ENCODE measurements at regions not wholly inside any gene's neighbourhood (a gene's known extent, or its start where the extent isn't known, plus 50 kb on each side); places are given as distances from the start of the nearest gene placed in this dataset.

- Histone ChIP-seq H3K36me3 (replicated peaks; ENCODE audit: insufficient read depth, low read length) (no peaks in the 10 kb centered on the region), H3K9me2 (replicated peaks; ENCODE audit: insufficient read depth, low read length) (no peaks in the 10 kb centered on the region), H3K79me2 (ENCODE audit: low read length) (no peaks in the 10 kb centered on the region), H3K27me3 (replicated peaks; ENCODE audit: insufficient read depth, low read length) (no peaks in the 10 kb centered on the region), H4K20me1 (ENCODE audit: insufficient read depth, low read length) (no peaks in the 10 kb centered on the region), H3K4me2 (ENCODE audit: low read depth, low read length) (no peak overlapping the region), H3K9ac (ENCODE audit: low read length) (no peak overlapping the region), H3K4me3 (ENCODE audit: low read length) (no peak overlapping the region), H2AFZ (ENCODE audit: low read length) (no peak overlapping the region), H3K27ac (ENCODE audit: low read length) (no peak overlapping the region), H3K4me1 (ENCODE audit: low read length) (no peaks in the 10 kb centered on the region), H3F3A (ENCODE audit: insufficient read depth, low read length) (no peaks in the 10 kb centered on the region), H3K9me3 (replicated peaks; ENCODE audit: insufficient read depth, low read length) (no peaks in the 10 kb centered on the region)
- TF ChIP-seq CTCF (IDR thresholded peaks at IDR 0.05; ENCODE audit: low read length), result no peak
- no peak for TF ChIP-seq EZH2phosphoT487 (IDR thresholded peaks at IDR 0.05; ENCODE audit: low read length)
- no peak for TF ChIP-seq EZH2 (optimal IDR thresholded peaks at IDR 0.05; ENCODE audit: low read depth, low read length)
- DNase-seq, result no peak
Observed at GRCh38 chr2:180419212-180419611, 412.1 kb upstream of the CWC22 start.

GRCh38 chr2:180416627-180417026, 409.5 kb upstream of the CWC22 start:
- no peak overlapping the region for H3K4me2 ChIP-seq (ENCODE audit: low read depth, low read length)
- DNase-seq, result no peak
- H3K36me3 ChIP-seq (replicated peaks; ENCODE audit: insufficient read depth, low read length), result no peaks in the 10 kb centered on the region
- H3K4me1 ChIP-seq (ENCODE audit: low read length), result no peaks in the 10 kb centered on the region
- TF ChIP-seq EZH2phosphoT487 (IDR thresholded peaks at IDR 0.05; ENCODE audit: low read length), result no peak
- no peak for TF ChIP-seq EZH2 (optimal IDR thresholded peaks at IDR 0.05; ENCODE audit: low read depth, low read length)
- TF ChIP-seq CTCF (IDR thresholded peaks at IDR 0.05; ENCODE audit: low read length), result no peak
- no peak overlapping the region for H3K4me3 ChIP-seq (ENCODE audit: low read length)
- H2AFZ ChIP-seq (ENCODE audit: low read length), result no peak overlapping the region
- no peaks in the 10 kb centered on the region for H3K27me3 ChIP-seq (replicated peaks; ENCODE audit: insufficient read depth, low read length)
- no peak overlapping the region for H3K27ac ChIP-seq (ENCODE audit: low read length)
- H4K20me1 ChIP-seq (ENCODE audit: insufficient read depth, low read length), result no peaks in the 10 kb centered on the region
- H3K9ac ChIP-seq (ENCODE audit: low read length), result no peak overlapping the region
- no peaks in the 10 kb centered on the region for H3K9me3 ChIP-seq (replicated peaks; ENCODE audit: insufficient read depth, low read length)
- no peaks in the 10 kb centered on the region for H3F3A ChIP-seq (ENCODE audit: insufficient read depth, low read length)
- no peaks in the 10 kb centered on the region for H3K79me2 ChIP-seq (ENCODE audit: low read length)
- H3K9me2 ChIP-seq (replicated peaks; ENCODE audit: insufficient read depth, low read length), result no peaks in the 10 kb centered on the region

DNA sequence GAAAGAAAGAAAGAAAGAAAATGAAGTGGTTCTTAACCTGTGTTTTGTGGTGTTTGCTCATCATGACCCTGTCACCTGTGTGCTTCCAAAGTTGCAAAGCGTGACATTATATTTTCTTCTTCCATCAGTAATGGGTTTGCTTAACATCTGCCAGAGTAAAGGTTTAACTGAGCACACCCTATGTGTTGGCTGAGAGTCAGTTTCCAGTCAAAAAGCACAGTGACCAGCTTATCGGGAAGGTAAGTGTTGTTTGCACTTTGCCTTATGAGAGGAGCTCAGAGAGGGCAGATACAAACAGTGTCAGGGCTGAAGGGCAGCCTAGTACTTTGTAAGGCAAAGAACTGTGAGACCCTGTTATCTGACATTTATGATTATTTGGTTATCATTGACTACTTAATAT, 406.2 kb upstream of the CWC22 start:
- no peak overlapping the region for H3K4me3 ChIP-seq (ENCODE audit: low read length)
- H3F3A ChIP-seq (ENCODE audit: insufficient read depth, low read length), result no peaks in the 10 kb centered on the region
- H3K4me2 ChIP-seq (ENCODE audit: low read depth, low read length), result no peak overlapping the region
- no peaks in the 10 kb centered on the region for H3K27me3 ChIP-seq (replicated peaks; ENCODE audit: insufficient read depth, low read length)
- no peaks in the 10 kb centered on the region for H4K20me1 ChIP-seq (ENCODE audit: insufficient read depth, low read length)
- no peaks in the 10 kb centered on the region for H3K4me1 ChIP-seq (ENCODE audit: low read length)
- no peaks in the 10 kb centered on the region for H3K36me3 ChIP-seq (replicated peaks; ENCODE audit: insufficient read depth, low read length)
- no peak overlapping the region for H3K27ac ChIP-seq (ENCODE audit: low read length)
- no peaks in the 10 kb centered on the region for H3K9me2 ChIP-seq (replicated peaks; ENCODE audit: insufficient read depth, low read length)
- H3K9me3 ChIP-seq (replicated peaks; ENCODE audit: insufficient read depth, low read length), result no peaks in the 10 kb centered on the region
- H3K9ac ChIP-seq (ENCODE audit: low read length), result no peak overlapping the region
- no peak for DNase-seq
- TF ChIP-seq CTCF (IDR thresholded peaks at IDR 0.05; ENCODE audit: low read length), result no peak
- no peak for TF ChIP-seq EZH2 (optimal IDR thresholded peaks at IDR 0.05; ENCODE audit: low read depth, low read length)
- no peak for TF ChIP-seq EZH2phosphoT487 (IDR thresholded peaks at IDR 0.05; ENCODE audit: low read length)
- H2AFZ ChIP-seq (ENCODE audit: low read length), result no peak overlapping the region
- no peaks in the 10 kb centered on the region for H3K79me2 ChIP-seq (ENCODE audit: low read length)
